SIG-M5 (cell line): ENCODE measurements at regions not wholly inside any gene's neighbourhood (a gene's known extent, or its start where the extent isn't known, plus 50 kb on each side); places are given as distances from the start of the nearest gene placed in this dataset.
"Not testable (repeated sequence)": the region's sequence is repeated elsewhere in the genome, so short reads cannot be mapped to it uniquely, and the experiment has no call there.

ENCODE experiments used
- DNase-seq: peaks from one replicate; lab custom pipeline; 2025; lab: John Stamatoyannopoulos, UW

DNA sequence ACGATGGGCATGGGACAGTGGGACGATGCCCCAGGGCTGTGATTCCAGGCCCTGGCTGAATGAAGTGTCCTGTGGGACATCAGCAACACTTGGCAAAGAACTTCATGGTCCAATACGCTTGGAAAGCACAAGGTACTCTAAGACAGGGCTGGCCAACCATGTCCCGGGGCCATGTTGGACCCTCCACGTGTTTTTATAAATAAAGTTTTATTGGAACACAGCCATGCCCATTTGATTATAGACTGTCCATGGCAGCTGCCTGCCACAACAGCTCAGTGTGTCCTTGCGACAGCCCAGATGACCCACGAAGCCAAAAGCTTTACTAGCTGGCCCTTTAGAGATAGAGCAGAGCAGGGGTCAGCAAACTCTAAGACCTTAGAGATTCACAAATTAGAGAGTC lies 282.1 kb downstream of the C16orf95 start:
- DNase-seq, result no peak

DNA sequence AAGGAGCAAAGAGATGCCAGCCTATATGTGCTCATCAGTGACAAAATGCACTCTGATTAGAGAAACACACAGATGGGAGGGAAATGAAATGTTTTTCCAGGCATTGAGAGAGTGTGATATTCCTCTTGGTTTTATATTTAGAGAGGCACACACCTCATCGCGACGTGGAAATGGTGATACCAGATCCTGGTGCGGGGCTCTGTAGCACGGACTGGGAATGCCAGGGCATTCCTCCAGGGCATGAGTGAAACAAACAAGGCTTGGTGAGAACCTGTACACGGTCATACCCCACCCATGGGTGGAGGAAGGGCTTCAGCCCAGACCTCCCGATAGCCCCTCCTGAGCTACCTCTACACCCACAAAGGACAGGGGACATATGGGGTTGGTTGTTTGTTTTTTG lies 280.2 kb downstream of the C16orf95 start:
- no peak for DNase-seq

- DNase-seq, result not testable (repeated sequence)
Observed at GRCh38 chr16:87038528-87038927, 278.7 kb downstream of the C16orf95 start.

GRCh38 chr16:87040169-87041117 lies 276.7 kb downstream of the C16orf95 start:
- no peak for DNase-seq

GRCh38 chr16:87041286-87041685 lies 275.9 kb downstream of the C16orf95 start:
- no peak for DNase-seq

DNA sequence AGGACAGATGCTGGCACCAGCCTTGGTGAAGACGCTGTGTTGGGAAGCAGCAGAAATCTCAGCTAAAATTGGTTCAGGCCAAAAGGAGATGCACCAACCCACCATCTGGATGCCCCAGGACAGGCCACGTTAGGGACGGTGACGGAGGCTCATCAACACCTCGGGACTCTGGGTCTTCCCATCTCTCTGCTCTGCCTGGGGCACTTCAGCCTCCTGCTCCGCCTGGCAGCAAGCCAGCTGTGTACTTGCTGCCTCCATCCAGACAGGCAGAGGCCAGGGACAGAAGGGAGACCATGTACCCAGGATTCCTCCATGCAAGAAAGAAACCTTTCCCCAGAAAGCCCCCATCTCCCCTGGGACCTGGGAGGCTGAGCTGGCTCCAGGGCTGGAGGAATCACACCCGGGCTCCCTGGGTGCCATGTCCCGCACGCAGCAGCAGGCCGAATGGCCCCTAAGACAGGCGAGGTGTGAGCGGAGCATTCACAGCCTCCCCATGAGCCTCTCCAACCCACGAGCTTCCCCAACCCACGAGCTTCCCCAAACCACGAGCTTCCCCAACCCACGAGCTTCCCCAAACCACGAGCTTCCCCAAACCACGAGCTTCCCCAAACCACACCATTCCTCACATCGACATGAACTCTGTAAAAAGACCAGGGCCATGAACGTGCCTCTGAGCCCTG lies 274.5 kb downstream of the C16orf95 start:
- no peak for DNase-seq

DNA sequence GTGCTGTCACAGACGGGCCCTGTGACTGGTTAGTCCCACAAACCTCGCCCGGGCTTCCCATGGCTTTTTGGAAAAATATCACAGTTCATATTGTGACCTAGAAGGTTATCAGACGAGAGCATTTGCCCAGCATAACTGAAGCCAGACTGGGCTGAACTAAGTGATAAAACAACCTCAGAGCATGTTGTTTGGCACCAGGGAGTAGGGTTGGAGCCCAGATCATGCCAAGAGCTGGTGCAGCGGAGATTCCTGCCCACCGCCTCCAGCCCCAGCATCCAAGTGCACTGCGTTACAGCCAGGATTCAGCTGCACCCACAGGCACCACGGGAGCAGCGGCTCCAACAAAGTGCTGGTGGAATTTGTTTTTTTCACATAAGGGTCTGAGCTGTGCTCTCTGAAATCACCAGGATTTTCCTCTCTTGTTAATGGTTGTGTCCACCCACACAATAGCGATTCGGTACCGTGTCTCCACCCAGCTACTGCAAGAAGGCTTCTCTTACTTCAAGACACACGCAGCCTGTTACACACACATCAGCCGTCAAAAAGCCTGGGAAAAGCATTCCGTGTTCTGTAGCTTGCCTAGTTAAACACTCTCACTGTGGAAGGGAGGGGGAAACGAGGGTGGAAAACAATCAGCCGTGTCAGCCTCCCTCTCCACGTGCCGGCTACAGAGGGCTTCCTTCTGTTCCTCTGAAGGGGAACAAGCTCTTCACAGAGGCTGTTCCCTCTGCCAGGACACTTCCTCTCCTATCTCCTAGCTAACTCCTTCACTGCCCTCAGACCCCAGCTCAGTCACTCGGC lies 273.8 kb downstream of the C16orf95 start:
- DNase-seq, result no peak

- no peak for DNase-seq
Observed at GRCh38 chr16:87044032-87044382, 273.2 kb downstream of the C16orf95 start.

DNA sequence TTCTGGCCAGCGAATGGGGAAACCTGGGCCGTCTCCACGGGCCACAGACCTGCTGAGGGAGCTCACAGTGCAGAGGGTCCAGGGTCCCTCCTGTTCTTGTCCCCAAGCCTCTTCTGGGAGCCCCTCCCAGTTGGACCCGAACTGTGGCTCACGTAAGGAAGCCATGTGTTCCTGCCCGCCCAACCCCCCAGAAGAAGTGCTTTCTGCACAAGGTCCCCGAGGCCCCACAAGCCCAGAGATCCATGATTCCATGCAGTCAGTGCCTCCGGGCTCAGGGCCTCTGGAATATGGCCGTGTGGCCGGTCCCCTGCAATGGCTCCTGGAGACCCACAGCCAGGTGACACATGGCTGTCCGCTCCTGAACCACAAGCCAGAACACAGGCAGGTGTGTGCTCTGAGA lies 272.4 kb downstream of the C16orf95 start:
- DNase-seq, result no peak

- DNase-seq, result no peak
Observed at GRCh38 chr16:87045466-87046216, 271.6 kb downstream of the C16orf95 start.

DNA sequence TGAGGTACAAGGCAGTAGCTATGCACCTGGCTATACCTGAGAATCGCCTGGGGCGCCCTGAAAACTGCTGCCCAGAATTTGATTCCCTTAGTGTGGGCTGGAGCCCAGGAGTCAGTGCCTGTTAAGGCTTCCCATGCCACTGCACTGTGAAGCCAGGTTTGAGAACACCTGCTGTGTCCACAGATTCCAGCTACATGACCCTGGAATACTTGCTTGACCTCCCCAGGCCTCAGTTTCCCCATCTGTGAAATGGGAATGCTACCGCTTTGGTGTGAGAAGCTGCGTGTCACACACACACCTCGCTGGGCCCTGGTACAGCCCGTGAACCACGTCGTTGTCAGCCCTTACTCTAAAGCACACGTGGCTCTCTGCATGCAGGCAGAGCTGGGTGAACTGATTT lies 271.0 kb downstream of the C16orf95 start:
- no peak for DNase-seq

- no peak for DNase-seq
Observed at GRCh38 chr16:87047221-87048037, 269.8 kb downstream of the C16orf95 start.

DNA sequence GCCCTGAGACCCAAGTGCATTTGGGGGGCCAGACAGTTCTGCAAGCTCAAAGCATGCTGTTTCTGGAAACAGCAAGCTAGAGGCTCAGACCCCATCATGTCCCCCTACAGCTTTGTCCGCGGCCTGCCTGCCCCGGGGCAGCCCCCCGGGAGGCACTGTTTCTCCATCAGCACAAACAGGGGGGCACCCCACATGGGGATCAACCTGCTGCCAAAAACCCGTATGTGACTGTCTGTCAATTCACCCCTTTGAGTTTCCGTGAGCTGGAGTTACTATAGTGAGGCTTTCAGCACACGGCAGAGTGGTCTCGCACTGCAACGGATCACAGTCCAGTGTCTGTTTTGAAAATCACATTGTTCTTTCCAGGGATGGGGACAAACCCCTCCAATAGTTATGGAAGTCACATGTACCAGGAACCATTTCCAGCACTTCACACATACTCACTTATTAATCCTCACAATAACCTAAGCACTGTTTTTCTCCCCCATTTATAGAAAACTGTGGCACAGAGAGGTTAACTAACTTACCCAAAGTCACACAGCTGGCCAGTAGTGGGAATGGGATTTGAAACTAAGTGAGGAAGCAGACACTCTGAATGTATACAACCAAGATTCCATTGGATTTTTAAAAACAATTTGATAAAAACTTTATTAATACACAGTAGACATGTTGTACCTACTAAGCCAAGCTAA lies 269.0 kb downstream of the C16orf95 start:
- no peak for DNase-seq

GRCh38 chr16:87048730-87049115 lies 268.5 kb downstream of the C16orf95 start:
- no peak for DNase-seq

DNA sequence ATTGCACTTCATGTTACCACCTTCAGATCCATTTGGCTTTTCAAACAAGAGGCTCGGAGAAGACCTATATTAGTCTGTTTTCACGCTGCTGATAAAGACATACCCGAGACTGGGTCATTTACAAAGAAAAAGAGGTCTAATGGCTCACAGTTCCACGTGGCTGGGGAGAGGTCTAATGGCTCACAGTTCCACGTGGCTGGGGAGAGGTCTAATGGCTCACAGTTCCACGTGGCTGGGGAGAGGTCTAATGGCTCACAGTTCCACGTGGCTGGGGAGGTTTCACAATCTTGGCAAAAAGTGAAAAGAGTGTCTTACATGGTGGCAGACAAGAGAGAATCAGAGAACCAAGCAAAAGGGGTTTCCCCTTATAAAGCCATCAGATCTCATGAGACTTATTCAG lies 268.0 kb downstream of the C16orf95 start:
- not testable (repeated sequence) for DNase-seq

- DNase-seq, result no peak
Observed at GRCh38 chr16:87050142-87050541, 267.1 kb downstream of the C16orf95 start.

- no peak for DNase-seq
Observed at GRCh38 chr16:87051526-87052320, 265.5 kb downstream of the C16orf95 start.

GRCh38 chr16:87052506-87052905 lies 264.7 kb downstream of the C16orf95 start:
- DNase-seq, result no peak
